ENCODE measurements at regions not wholly inside any gene's neighbourhood (a gene's known extent, or its start where the extent isn't known, plus 50 kb on each side); places are given as distances from the start of the nearest gene placed in this dataset.
A peak's percentile ranks its signal among the peaks of the same experiment; 100 is the strongest.

DNA sequence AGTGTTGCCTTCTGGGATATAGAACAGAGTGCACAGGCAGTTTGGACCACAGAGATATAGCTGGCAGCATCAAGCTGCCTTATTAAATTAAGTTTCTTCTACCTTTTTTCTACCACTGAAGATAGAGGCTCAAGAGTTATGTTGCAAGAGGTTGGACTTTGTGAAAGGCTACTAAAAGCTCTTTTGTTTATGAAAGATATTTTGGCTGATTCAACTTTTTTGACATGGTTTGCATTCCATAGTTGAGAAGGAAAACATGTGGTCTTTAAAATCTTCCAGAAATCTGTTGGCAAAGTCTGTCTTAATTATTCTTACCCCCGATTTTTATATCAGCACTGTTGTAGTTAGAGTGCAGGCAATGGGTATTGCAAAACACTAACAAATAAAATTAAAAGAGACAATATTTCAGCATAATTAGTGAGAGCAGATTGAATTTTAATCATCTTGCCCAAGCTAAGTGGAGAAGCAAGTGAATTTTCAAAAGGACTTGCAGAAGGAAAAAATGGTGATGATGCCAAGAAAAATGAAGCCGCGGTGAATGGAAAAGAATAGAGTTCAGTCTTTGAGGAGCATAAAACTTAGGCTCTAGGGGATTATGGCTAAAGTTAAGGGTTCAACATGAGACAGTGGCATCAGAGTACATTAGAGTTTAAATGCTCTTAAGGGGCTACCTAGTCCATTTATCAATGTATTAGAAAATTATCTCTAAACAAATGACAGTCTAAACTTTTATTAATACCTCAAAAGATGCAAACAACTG lies 450.9 kb upstream of the CNTNAP2 start:
- no peaks in the 10 kb centered on the region for H3K36me3 ChIP-seq (ENCODE audit: insufficient read depth in 1 of 2, low read depth in 1 of 2)
- whole genome bisulfite sequencing, 3 donors, result 22 to 51% (median 46%) methylated on average over 3 of the region's 3 CpGs
- no peaks in the 10 kb centered on the region for H3K4me1 ChIP-seq
- TF ChIP-seq, protein P1, sequence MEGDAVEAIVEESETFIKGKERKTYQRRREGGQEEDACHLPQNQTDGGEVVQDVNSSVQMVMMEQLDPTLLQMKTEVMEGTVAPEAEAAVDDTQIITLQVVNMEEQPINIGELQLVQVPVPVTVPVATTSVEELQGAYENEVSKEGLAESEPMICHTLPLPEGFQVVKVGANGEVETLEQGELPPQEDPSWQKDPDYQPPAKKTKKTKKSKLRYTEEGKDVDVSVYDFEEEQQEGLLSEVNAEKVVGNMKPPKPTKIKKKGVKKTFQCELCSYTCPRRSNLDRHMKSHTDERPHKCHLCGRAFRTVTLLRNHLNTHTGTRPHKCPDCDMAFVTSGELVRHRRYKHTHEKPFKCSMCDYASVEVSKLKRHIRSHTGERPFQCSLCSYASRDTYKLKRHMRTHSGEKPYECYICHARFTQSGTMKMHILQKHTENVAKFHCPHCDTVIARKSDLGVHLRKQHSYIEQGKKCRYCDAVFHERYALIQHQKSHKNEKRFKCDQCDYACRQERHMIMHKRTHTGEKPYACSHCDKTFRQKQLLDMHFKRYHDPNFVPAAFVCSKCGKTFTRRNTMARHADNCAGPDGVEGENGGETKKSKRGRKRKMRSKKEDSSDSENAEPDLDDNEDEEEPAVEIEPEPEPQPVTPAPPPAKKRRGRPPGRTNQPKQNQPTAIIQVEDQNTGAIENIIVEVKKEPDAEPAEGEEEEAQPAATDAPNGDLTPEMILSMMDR (IDR thresholded peaks at IDR 0.05), result no peak
- no peak overlapping the region for H3K27ac ChIP-seq
- ATAC-seq, result no peak
- intact Hi-C loops (cut with DNase I), result no loop called here
- no peak for DNase-seq
- H3K27me3 ChIP-seq (ENCODE audit: insufficient read depth in 3 of 3, low read length in 2 of 3), result no peaks in the 10 kb centered on the region
- no peak overlapping the region for H3K4me3 ChIP-seq
- H3K9me3 ChIP-seq, result no peaks in the 10 kb centered on the region

GRCh38 chr7:145655666-145656065 lies 460.9 kb upstream of the CNTNAP2 start:
- no peaks in the 10 kb centered on the region for H3K36me3 ChIP-seq (ENCODE audit: insufficient read depth in 1 of 2, low read depth in 1 of 2)
- intact Hi-C loops (cut with DNase I), result no loop called here
- no peaks in the 10 kb centered on the region for H3K27me3 ChIP-seq (ENCODE audit: insufficient read depth in 3 of 3, low read length in 2 of 3)
- 86 to 90% (median 88%) methylated on average over 1 of the region's 1 CpG for WGBS, 3 donors
- no peak overlapping the region for H3K4me3 ChIP-seq
- no peaks in the 10 kb centered on the region for H3K4me1 ChIP-seq
- H3K27ac ChIP-seq, result no peak overlapping the region
- DNase-seq (no peak), ATAC-seq (no peak)
- H3K9me3 ChIP-seq, result no peaks in the 10 kb centered on the region
- TF ChIP-seq, protein P1 (IDR thresholded peaks at IDR 0.05), result no peak

- TF ChIP-seq, protein P1 (IDR thresholded peaks at IDR 0.05), result no peak
- intact Hi-C loops (cut with DNase I), result no loop called here
- Histone ChIP-seq H3K27me3 (ENCODE audit: insufficient read depth in 3 of 3, low read length in 2 of 3) (no peaks in the 10 kb centered on the region), H3K9me3 (no peaks in the 10 kb centered on the region), H3K36me3 (ENCODE audit: insufficient read depth in 1 of 2, low read depth in 1 of 2) (no peaks in the 10 kb centered on the region), H3K4me3 (no peak overlapping the region), H3K4me1 (no peaks in the 10 kb centered on the region), H3K27ac (no peak overlapping the region)
- 89 to 94% (median 92%) methylated on average over 6 of the region's 6 CpGs for WGBS, 3 donors
- ATAC-seq (no peak), DNase-seq (no peak)
Measured at GRCh38 chr7:145645135-145645515, 471.5 kb upstream of the CNTNAP2 start.

- H3K9me3 ChIP-seq, result no peaks in the 10 kb centered on the region
- TF ChIP-seq, protein P1 (IDR thresholded peaks at IDR 0.05), result no peak
- H3K36me3 ChIP-seq (ENCODE audit: insufficient read depth in 1 of 2, low read depth in 1 of 2), result no peaks in the 10 kb centered on the region
- no peak overlapping the region for H3K27ac ChIP-seq
- no peaks in the 10 kb centered on the region for H3K4me1 ChIP-seq
- intact Hi-C loops (cut with DNase I), result no loop called here
- 84 to 89% (median 84%) methylated on average over 9 of the region's 9 CpGs for WGBS, 3 donors
- H3K4me3 ChIP-seq, result no peak overlapping the region
- ATAC-seq (no peak), DNase-seq (peak in 1 of 2 donors; percentile 15)
- H3K27me3 ChIP-seq (ENCODE audit: insufficient read depth in 3 of 3, low read length in 2 of 3), result no peaks in the 10 kb centered on the region
Measured at GRCh38 chr7:145644426-145645134, 472.0 kb upstream of the CNTNAP2 start.
